ENCODE measurements at regions not wholly inside any gene's neighbourhood (a gene's known extent, or its start where the extent isn't known, plus 50 kb on each side); places are given as distances from the start of the nearest gene placed in this dataset.

- no peak for TF ChIP-seq CTCF (IDR thresholded peaks at IDR 0.05 in 2 of 3, conservative IDR thresholded peaks at IDR 0.05 in 1 of 3; ENCODE audit: control insufficient read depth in 2 of 3, extremely low read depth in 1 of 3, insufficient read depth in 1 of 3, low read depth in 3 of 3, low read length in 3 of 3)
- TF ChIP-seq SRF (IDR thresholded peaks at IDR 0.05; ENCODE audit: low read depth in 2 of 2, low read length in 2 of 2) = no peak
- no peak for TF ChIP-seq ZNF274 (IDR thresholded peaks at IDR 0.05; ENCODE audit: insufficient read depth, insufficient read length)
- TF ChIP-seq POLR2AphosphoS5 (IDR thresholded peaks at IDR 0.05; ENCODE audit: low read length) = no peak
- no peak for TF ChIP-seq ATF2 (IDR thresholded peaks at IDR 0.05; ENCODE audit: low read length)
Measured at GRCh38 chr6:42509256-42509655, 54.6 kb upstream of the UBR2 start.

All from GM12878 (cell line).